ENCODE measurements at regions not wholly inside any gene's neighbourhood (a gene's known extent, or its start where the extent isn't known, plus 50 kb on each side); places are given as distances from the start of the nearest gene placed in this dataset.

DNA sequence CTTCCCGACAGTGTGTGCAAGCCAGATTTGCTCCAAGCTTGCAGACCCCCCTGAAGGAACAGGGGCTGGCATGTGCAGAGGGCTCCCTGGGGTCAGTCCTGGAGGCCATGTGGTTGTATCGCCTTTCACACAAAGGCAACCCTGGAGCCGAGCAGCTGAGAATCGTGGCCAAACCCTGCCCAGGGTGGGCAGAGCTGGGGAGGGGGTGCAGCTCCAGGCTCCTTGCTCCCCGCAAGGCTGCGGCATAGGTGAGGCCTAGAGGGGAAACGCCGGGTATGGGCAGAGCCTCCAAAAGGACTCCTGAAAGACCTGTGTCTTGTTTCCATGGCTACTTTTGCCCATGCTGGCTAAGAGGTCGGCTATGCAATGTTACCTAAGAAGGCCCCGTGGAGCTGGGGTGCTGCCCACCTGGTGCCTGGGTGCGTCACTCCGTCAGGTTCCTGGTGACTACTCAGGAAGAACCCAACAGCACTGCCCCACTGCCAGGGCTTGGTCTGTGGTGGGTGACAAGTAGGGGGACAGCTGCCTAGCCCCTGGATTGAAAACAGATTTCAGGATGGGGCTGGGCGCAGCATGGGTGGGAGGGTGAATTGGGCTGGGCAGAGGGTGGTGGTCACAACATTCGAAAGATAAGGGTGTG is 171.0 kb upstream of the SHH start:
- in situ Hi-C loops (cut with HindIII; ENCODE audit: low pct_ligation_motif_present, low sequenced_read_pairs): no loop called here

DNA sequence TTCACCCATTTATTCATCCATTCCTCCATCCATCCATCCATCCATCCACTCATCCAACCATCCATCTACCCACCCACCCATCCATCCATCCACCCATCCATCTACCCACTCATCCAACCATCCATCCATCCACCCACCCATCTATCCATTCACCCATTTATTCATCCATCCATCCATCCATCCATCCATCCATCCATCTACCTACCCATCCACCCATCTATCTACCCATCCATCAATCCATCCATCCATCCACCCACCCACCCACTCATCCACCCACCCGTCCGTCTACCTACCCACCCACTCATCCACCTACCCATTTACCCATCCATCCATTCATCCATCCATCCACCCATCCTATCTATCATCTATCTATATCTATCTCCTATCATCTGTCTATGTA is 169.4 kb upstream of the SHH start:
- H3K27ac ChIP-seq: no peak overlapping the region
- H3K36me3 ChIP-seq (replicated peaks): no peaks in the 10 kb centered on the region
- in situ Hi-C loops (cut with HindIII; ENCODE audit: low pct_ligation_motif_present, low sequenced_read_pairs): no loop called here
- H3K4me3 ChIP-seq (ENCODE audit: low read depth, low read length): no peak overlapping the region
- DNase-seq: no peak
- TF ChIP-seq, protein P1, sequence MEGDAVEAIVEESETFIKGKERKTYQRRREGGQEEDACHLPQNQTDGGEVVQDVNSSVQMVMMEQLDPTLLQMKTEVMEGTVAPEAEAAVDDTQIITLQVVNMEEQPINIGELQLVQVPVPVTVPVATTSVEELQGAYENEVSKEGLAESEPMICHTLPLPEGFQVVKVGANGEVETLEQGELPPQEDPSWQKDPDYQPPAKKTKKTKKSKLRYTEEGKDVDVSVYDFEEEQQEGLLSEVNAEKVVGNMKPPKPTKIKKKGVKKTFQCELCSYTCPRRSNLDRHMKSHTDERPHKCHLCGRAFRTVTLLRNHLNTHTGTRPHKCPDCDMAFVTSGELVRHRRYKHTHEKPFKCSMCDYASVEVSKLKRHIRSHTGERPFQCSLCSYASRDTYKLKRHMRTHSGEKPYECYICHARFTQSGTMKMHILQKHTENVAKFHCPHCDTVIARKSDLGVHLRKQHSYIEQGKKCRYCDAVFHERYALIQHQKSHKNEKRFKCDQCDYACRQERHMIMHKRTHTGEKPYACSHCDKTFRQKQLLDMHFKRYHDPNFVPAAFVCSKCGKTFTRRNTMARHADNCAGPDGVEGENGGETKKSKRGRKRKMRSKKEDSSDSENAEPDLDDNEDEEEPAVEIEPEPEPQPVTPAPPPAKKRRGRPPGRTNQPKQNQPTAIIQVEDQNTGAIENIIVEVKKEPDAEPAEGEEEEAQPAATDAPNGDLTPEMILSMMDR (IDR thresholded peaks at IDR 0.05; ENCODE audit: low read depth, low read length, missing control alignments): no peak
- peaks cover 2% of the 10 kb centered on the region for H3K27me3 ChIP-seq (replicated peaks)

More for the DNA sequence above, 171.0 kb upstream of the SHH start:
- TF ChIP-seq, protein P1 (IDR thresholded peaks at IDR 0.05; ENCODE audit: low read depth, low read length, missing control alignments): no peak
- Histone ChIP-seq H3K4me3 (ENCODE audit: low read depth, low read length) (no peak overlapping the region), H3K36me3 (replicated peaks) (no peaks in the 10 kb centered on the region), H3K27me3 (replicated peaks) (peaks cover 2% of the 10 kb centered on the region), H3K27ac (no peak overlapping the region)
- no peak for DNase-seq

DNA sequence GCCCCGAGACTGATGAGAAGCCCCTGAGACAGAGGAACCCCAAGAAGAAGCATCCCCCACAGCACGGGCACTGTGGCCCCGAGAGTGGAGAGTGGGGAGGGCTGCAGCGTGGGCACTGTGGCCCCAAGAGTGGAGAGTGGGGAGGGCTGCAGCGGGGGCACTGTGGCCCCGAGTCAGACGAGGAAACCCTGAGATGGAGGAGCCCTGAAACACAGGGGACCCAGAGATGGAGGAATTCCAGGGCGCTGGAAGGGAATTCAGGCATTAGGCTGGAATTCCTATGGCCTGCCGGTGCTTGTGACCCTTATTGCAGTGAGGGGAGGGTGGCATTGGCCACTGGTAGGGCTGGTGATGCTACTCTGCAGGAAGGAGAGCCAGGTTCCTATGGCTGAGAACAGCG is 168.6 kb upstream of the SHH start:
- Histone ChIP-seq H3K36me3 (replicated peaks) (no peaks in the 10 kb centered on the region), H3K27ac (no peak overlapping the region), H3K27me3 (replicated peaks) (peaks cover 2% of the 10 kb centered on the region), H3K4me3 (ENCODE audit: low read depth, low read length) (no peak overlapping the region)
- in situ Hi-C loops (cut with HindIII; ENCODE audit: low pct_ligation_motif_present, low sequenced_read_pairs): no loop called here
- DNase-seq: no peak
- TF ChIP-seq, protein P1 (IDR thresholded peaks at IDR 0.05; ENCODE audit: low read depth, low read length, missing control alignments): no peak

DNA sequence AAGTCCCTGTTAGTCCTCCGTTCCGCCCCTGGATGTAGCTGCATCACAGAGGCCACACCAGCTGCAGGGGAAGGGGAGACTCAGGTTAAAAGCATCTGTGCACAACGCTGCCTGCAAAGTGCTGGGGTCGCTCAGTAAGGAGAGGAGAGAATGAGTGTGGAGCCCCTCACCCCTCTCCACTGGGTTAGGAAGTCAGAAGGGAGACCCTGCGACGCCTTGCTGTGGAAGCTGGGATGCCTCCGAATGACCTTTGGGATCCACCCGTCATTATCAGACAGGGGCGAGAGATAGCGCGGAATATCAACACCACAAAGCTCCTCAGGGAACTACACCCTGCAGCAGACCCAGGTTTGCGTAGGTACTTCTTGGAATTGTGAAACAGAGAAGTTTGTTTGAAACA is 167.7 kb upstream of the SHH start:
- H3K4me3 ChIP-seq (ENCODE audit: low read depth, low read length): no peak overlapping the region
- H3K27me3 ChIP-seq (replicated peaks): peaks cover 2% of the 10 kb centered on the region
- no peak overlapping the region for H3K27ac ChIP-seq
- DNase-seq: no peak
- TF ChIP-seq, protein P1 (IDR thresholded peaks at IDR 0.05; ENCODE audit: low read depth, low read length, missing control alignments): no peak
- in situ Hi-C loops (cut with HindIII; ENCODE audit: low pct_ligation_motif_present, low sequenced_read_pairs): no loop called here
- H3K36me3 ChIP-seq (replicated peaks): no peaks in the 10 kb centered on the region

DNA sequence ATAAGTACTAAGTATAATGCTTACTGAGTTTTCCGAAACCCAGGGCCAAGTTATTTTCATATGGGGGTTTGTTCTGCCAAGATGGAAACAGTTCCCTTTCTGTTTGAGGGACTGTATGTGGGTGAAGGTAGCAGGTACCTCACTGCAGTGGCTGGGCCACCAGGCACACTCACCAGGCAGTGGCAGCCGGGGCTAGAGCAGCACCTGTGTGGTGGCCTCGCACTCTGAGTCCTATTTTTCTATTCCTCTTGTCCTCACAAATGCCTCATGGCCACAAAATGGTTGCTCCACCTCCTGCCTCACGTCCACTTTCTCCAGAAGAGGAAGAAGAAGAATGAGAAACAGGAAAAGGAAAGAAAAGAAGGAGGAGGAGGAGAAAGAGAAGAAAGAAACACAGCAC is 167.3 kb upstream of the SHH start:
- DNase-seq: no peak
- Histone ChIP-seq H3K27me3 (replicated peaks) (peaks cover 2% of the 10 kb centered on the region), H3K27ac (no peak overlapping the region), H3K36me3 (replicated peaks) (no peaks in the 10 kb centered on the region), H3K4me3 (ENCODE audit: low read depth, low read length) (no peak overlapping the region)
- TF ChIP-seq, protein P1 (IDR thresholded peaks at IDR 0.05; ENCODE audit: low read depth, low read length, missing control alignments): no peak
- in situ Hi-C loops (cut with HindIII; ENCODE audit: low pct_ligation_motif_present, low sequenced_read_pairs): no loop called here

DNA sequence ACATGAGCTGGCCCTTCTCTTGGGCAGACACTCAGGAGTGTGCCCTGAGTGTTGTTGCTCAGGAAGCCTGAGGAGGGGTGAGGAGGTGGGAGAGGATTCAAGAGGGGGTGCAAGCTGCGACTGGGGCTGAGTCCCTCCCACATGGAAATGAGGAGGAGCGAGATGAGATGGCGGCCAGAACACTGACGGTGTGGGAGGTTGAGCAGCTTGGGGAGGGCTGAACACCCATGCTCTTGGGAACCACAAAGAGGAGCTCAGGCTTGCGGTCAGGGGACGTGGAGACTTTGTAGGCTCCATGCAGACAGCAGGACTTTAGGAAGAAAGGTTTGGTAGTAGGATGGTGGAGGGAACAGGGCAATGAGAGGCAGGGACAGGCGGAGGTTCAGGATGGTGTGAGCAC is 163.2 kb upstream of the SHH start:
- TF ChIP-seq, protein P1 (IDR thresholded peaks at IDR 0.05; ENCODE audit: low read depth, low read length, missing control alignments): no peak
- Histone ChIP-seq H3K27me3 (replicated peaks) (peaks cover 2% of the 10 kb centered on the region), H3K36me3 (replicated peaks) (no peaks in the 10 kb centered on the region), H3K27ac (no peak overlapping the region), H3K4me3 (ENCODE audit: low read depth, low read length) (no peak overlapping the region)
- no peak for DNase-seq
- in situ Hi-C loops (cut with HindIII; ENCODE audit: low pct_ligation_motif_present, low sequenced_read_pairs): no loop called here

Data from brain microvascular endothelial cell (primary cell).